ENCODE measurements at regions not wholly inside any gene's neighbourhood (a gene's known extent, or its start where the extent isn't known, plus 50 kb on each side); places are given as distances from the start of the nearest gene placed in this dataset.

DNA sequence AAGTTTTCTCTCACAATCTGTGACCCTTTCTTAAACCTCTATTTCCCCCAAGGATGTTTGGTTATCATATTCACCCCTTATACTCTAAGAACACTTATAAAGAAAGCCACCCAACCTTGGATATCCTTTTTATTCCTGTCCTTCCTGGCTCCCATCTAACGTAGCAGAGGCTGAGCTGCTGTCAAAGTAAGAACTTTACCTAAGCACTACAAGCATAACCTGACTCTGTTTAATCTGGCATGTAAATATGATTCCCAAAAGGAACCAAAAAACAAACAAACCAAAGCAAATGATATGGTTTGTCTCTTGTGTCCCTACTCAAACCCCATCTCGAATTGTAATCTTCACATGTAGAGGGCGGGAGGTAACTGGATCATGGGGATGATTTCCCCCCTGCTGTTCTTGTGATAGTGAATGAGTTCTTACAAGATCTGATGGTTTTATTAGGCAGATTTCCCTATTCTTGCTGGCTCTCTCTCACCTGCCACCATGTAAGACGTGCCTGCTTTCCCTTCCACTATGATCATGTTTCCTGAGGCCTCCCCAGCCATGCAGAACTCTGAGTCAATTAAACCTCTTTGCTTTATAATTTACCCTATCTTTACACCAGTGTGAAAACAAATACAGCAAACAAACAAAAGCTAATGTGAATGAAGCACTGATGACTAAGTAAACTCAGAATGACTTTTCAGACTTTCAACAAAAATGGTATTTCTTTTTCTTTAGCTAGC, 72.7 kb upstream of the SPOPL start:
- H3K27ac ChIP-seq (ENCODE audit: low read depth), result no peak overlapping the region
- peaks cover 42% of the 10 kb centered on the region for H3K9me3 Mint-ChIP-seq
- H3K27me3 ChIP-seq (ENCODE audit: insufficient read depth), result no peaks in the 10 kb centered on the region
- TF ChIP-seq, protein P1, sequence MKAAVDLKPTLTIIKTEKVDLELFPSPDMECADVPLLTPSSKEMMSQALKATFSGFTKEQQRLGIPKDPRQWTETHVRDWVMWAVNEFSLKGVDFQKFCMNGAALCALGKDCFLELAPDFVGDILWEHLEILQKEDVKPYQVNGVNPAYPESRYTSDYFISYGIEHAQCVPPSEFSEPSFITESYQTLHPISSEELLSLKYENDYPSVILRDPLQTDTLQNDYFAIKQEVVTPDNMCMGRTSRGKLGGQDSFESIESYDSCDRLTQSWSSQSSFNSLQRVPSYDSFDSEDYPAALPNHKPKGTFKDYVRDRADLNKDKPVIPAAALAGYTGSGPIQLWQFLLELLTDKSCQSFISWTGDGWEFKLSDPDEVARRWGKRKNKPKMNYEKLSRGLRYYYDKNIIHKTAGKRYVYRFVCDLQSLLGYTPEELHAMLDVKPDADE (IDR thresholded peaks at IDR 0.05), result no peak
- TF ChIP-seq STAT1 (IDR thresholded peaks at IDR 0.05; ENCODE audit: unreplicated experiment), result no peak
- TF ChIP-seq, protein P2, sequence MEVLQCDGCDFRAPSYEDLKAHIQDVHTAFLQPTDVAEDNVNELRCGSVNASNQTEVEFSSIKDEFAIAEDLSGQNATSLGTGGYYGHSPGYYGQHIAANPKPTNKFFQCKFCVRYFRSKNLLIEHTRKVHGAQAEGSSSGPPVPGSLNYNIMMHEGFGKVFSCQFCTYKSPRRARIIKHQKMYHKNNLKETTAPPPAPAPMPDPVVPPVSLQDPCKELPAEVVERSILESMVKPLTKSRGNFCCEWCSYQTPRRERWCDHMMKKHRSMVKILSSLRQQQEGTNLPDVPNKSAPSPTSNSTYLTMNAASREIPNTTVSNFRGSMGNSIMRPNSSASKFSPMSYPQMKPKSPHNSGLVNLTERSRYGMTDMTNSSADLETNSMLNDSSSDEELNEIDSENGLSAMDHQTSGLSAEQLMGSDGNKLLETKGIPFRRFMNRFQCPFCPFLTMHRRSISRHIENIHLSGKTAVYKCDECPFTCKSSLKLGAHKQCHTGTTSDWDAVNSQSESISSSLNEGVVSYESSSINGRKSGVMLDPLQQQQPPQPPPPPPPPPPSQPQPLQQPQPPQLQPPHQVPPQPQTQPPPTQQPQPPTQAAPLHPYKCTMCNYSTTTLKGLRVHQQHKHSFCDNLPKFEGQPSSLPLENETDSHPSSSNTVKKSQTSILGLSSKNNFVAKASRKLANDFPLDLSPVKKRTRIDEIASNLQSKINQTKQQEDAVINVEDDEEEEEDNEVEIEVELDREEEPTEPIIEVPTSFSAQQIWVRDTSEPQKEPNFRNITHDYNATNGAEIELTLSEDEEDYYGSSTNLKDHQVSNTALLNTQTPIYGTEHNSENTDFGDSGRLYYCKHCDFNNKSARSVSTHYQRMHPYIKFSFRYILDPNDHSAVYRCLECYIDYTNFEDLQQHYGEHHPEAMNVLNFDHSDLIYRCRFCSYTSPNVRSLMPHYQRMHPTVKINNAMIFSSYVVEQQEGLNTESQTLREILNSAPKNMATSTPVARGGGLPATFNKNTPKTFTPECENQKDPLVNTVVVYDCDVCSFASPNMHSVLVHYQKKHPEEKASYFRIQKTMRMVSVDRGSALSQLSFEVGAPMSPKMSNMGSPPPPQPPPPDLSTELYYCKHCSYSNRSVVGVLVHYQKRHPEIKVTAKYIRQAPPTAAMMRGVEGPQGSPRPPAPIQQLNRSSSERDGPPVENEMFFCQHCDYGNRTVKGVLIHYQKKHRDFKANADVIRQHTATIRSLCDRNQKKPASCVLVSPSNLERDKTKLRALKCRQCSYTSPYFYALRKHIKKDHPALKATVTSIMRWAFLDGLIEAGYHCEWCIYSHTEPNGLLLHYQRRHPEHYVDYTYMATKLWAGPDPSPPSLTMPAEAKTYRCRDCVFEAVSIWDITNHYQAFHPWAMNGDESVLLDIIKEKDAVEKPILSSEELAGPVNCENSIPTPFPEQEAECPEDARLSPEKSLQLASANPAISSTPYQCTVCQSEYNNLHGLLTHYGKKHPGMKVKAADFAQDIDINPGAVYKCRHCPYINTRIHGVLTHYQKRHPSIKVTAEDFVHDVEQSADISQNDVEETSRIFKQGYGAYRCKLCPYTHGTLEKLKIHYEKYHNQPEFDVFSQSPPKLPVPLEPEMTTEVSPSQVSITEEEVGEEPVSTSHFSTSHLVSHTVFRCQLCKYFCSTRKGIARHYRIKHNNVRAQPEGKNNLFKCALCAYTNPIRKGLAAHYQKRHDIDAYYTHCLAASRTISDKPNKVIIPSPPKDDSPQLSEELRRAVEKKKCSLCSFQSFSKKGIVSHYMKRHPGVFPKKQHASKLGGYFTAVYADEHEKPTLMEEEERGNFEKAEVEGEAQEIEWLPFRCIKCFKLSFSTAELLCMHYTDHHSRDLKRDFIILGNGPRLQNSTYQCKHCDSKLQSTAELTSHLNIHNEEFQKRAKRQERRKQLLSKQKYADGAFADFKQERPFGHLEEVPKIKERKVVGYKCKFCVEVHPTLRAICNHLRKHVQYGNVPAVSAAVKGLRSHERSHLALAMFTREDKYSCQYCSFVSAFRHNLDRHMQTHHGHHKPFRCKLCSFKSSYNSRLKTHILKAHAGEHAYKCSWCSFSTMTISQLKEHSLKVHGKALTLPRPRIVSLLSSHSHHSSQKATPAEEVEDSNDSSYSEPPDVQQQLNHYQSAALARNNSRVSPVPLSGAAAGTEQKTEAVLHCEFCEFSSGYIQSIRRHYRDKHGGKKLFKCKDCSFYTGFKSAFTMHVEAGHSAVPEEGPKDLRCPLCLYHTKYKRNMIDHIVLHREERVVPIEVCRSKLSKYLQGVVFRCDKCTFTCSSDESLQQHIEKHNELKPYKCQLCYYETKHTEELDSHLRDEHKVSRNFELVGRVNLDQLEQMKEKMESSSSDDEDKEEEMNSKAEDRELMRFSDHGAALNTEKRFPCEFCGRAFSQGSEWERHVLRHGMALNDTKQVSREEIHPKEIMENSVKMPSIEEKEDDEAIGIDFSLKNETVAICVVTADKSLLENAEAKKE (CRISPR knock-in tag; IDR thresholded peaks at IDR 0.05), result no peak
- TF ChIP-seq JUNB (IDR thresholded peaks at IDR 0.05; ENCODE audit: unreplicated experiment), result no peak
- TF ChIP-seq CREB1 (CRISPR knock-in tag; IDR thresholded peaks at IDR 0.05; ENCODE audit: low read depth), result no peak
- TF ChIP-seq EZH2phosphoT487 (IDR thresholded peaks at IDR 0.05; ENCODE audit: unreplicated experiment), result no peak
- no peak for TF ChIP-seq ZNF114 (CRISPR knock-in tag; IDR thresholded peaks at IDR 0.05)
- TF ChIP-seq, protein P3, sequence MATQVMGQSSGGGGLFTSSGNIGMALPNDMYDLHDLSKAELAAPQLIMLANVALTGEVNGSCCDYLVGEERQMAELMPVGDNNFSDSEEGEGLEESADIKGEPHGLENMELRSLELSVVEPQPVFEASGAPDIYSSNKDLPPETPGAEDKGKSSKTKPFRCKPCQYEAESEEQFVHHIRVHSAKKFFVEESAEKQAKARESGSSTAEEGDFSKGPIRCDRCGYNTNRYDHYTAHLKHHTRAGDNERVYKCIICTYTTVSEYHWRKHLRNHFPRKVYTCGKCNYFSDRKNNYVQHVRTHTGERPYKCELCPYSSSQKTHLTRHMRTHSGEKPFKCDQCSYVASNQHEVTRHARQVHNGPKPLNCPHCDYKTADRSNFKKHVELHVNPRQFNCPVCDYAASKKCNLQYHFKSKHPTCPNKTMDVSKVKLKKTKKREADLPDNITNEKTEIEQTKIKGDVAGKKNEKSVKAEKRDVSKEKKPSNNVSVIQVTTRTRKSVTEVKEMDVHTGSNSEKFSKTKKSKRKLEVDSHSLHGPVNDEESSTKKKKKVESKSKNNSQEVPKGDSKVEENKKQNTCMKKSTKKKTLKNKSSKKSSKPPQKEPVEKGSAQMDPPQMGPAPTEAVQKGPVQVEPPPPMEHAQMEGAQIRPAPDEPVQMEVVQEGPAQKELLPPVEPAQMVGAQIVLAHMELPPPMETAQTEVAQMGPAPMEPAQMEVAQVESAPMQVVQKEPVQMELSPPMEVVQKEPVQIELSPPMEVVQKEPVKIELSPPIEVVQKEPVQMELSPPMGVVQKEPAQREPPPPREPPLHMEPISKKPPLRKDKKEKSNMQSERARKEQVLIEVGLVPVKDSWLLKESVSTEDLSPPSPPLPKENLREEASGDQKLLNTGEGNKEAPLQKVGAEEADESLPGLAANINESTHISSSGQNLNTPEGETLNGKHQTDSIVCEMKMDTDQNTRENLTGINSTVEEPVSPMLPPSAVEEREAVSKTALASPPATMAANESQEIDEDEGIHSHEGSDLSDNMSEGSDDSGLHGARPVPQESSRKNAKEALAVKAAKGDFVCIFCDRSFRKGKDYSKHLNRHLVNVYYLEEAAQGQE (IDR thresholded peaks at IDR 0.05; ENCODE audit: unreplicated experiment), result no peak
- TF ChIP-seq ZNF331 (CRISPR knock-in tag; IDR thresholded peaks at IDR 0.05; ENCODE audit: low read depth), result no peak
- TF ChIP-seq, protein P4, sequence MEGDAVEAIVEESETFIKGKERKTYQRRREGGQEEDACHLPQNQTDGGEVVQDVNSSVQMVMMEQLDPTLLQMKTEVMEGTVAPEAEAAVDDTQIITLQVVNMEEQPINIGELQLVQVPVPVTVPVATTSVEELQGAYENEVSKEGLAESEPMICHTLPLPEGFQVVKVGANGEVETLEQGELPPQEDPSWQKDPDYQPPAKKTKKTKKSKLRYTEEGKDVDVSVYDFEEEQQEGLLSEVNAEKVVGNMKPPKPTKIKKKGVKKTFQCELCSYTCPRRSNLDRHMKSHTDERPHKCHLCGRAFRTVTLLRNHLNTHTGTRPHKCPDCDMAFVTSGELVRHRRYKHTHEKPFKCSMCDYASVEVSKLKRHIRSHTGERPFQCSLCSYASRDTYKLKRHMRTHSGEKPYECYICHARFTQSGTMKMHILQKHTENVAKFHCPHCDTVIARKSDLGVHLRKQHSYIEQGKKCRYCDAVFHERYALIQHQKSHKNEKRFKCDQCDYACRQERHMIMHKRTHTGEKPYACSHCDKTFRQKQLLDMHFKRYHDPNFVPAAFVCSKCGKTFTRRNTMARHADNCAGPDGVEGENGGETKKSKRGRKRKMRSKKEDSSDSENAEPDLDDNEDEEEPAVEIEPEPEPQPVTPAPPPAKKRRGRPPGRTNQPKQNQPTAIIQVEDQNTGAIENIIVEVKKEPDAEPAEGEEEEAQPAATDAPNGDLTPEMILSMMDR (conservative IDR thresholded peaks at IDR 0.05; ENCODE audit: low read depth in 2 of 2), result no peak
- TF ChIP-seq POLR2AphosphoS5 (IDR thresholded peaks at IDR 0.05; ENCODE audit: low read depth), result no peak
- TF ChIP-seq NANOG (IDR thresholded peaks at IDR 0.05; ENCODE audit: borderline replicate concordance), result no peak
- no peak for TF ChIP-seq EZH2 (IDR thresholded peaks at IDR 0.05; ENCODE audit: low read depth, unreplicated experiment)
- H2AFZ ChIP-seq, result no peak overlapping the region
- H3K36me3 Mint-ChIP-seq (ENCODE audit: low read depth), result peaks cover 38% of the 10 kb centered on the region
- no peaks in the 10 kb centered on the region for H4K20me1 ChIP-seq (replicated peaks; ENCODE audit: insufficient read depth)
- DNase-seq (ENCODE audit: low spot score), result peak; percentile 30
- no peaks in the 10 kb centered on the region for H3K27me3 Mint-ChIP-seq (ENCODE audit: insufficient read depth, low read depth, poor library complexity)
- no peaks in the 10 kb centered on the region for H3F3A ChIP-seq (replicated peaks; ENCODE audit: low read depth)
- no peak overlapping the region for H3K4me3 ChIP-seq
- ATAC-seq, result no peak
- H3K27ac Mint-ChIP-seq, result no peak overlapping the region
- peaks cover 15% of the 10 kb centered on the region; the same call in 1 of the 2 replicates for H3K36me3 ChIP-seq (ENCODE audit: insufficient read depth)
- no peak overlapping the region for H3K4me2 ChIP-seq
- H3K9me2 ChIP-seq (ENCODE audit: insufficient read depth), result no peaks in the 10 kb centered on the region
- peaks cover 9% of the 10 kb centered on the region; the same call in 2 of the 3 replicates for H3K4me1 Mint-ChIP-seq
- H3K4me1 ChIP-seq (ENCODE audit: insufficient read depth), result no peaks in the 10 kb centered on the region
- no peak overlapping the region for H3K4me3 Mint-ChIP-seq
- no peaks in the 10 kb centered on the region for H3K79me2 ChIP-seq (replicated peaks; ENCODE audit: insufficient read depth)

All from GM23338 (cell line).